GM18870 (cell line): ENCODE measurements at regions not wholly inside any gene's neighbourhood (a gene's known extent, or its start where the extent isn't known, plus 50 kb on each side); places are given as distances from the start of the nearest gene placed in this dataset.
A peak's percentile ranks its signal among the peaks of the same experiment; 100 is the strongest.

Experiments used
- ATAC-seq: cut with Tn5 transposase; IDR thresholded peaks from one replicate; pipeline ENCODE4 v1.9.1; 2021; ENCODE audit warnings: moderate library complexity; ENCODE audit not compliant: unreplicated experiment

GRCh38 chr14:38425324-38425976 is 169.6 kb upstream of the CLEC14A start:
- no peak for ATAC-seq

- ATAC-seq: no peak
Measured at GRCh38 chr14:38420048-38420447, 164.2 kb upstream of the CLEC14A start.

GRCh38 chr14:38419579-38419978 is 163.7 kb upstream of the CLEC14A start:
- no peak for ATAC-seq

GRCh38 chr14:38412654-38413053 is 156.8 kb upstream of the CLEC14A start:
- ATAC-seq: no peak

- no peak for ATAC-seq
Measured at GRCh38 chr14:38410442-38410841, 154.5 kb upstream of the CLEC14A start.

- no peak for ATAC-seq
Measured at GRCh38 chr14:38409071-38409705, 153.3 kb upstream of the CLEC14A start.

GRCh38 chr14:38405851-38406635 is 150.2 kb upstream of the CLEC14A start:
- ATAC-seq: no peak

- no peak for ATAC-seq
Measured at GRCh38 chr14:38404616-38405015, 148.7 kb upstream of the CLEC14A start.

GRCh38 chr14:38404100-38404541 is 148.2 kb upstream of the CLEC14A start:
- ATAC-seq: no peak

- ATAC-seq: no peak
Measured at GRCh38 chr14:38400751-38401150, 144.9 kb upstream of the CLEC14A start.

- ATAC-seq: no peak
Measured at GRCh38 chr14:38399652-38400051, 143.8 kb upstream of the CLEC14A start.

GRCh38 chr14:38394767-38395166 is 138.9 kb upstream of the CLEC14A start:
- no peak for ATAC-seq

- no peak for ATAC-seq
Measured at GRCh38 chr14:38394064-38394463, 138.2 kb upstream of the CLEC14A start.

GRCh38 chr14:38391334-38391733 is 135.4 kb upstream of the CLEC14A start:
- peak; percentile 70 for ATAC-seq

- ATAC-seq: no peak
Measured at GRCh38 chr14:38389681-38390080, 133.8 kb upstream of the CLEC14A start.

GRCh38 chr14:38387821-38388220 is 131.9 kb upstream of the CLEC14A start:
- ATAC-seq: no peak

- no peak for ATAC-seq
Measured at GRCh38 chr14:38385836-38386235, 129.9 kb upstream of the CLEC14A start.

GRCh38 chr14:38385343-38385742 is 129.4 kb upstream of the CLEC14A start:
- no peak for ATAC-seq

- ATAC-seq: no peak
Measured at GRCh38 chr14:38384741-38385140, 128.8 kb upstream of the CLEC14A start.

- ATAC-seq: no peak
Measured at GRCh38 chr14:38367922-38368321, 112.0 kb upstream of the CLEC14A start.

- ATAC-seq: no peak
Measured at GRCh38 chr14:38366374-38366773, 110.5 kb upstream of the CLEC14A start.

- ATAC-seq: no peak
Measured at GRCh38 chr14:38363217-38363616, 107.3 kb upstream of the CLEC14A start.
